Activated B cell treated with CpG ODN at 0.5 μM for 24 hours (primary cell): ENCODE measurements at regions not wholly inside any gene's neighbourhood (a gene's known extent, or its start where the extent isn't known, plus 50 kb on each side); places are given as distances from the start of the nearest gene placed in this dataset.

ENCODE experiments used
- ATAC-seq: fragments of 200-7000 bp; cut with Tn5 transposase; one replicate; pipeline ENCODE4 v1.10.0; 2021; ENCODE audit warnings: low read depth, mild to moderate bottlenecking, moderate library complexity
- CTCF ChIA-PET: fragments of 350-600 bp; sonication (Branson Sonifier 250); formaldehyde crosslinking; loops from one replicate; lab custom pipeline; 2021; ENCODE audit warnings: antibody characterized with exemption; lab: Charles Lee
- POLR2A ChIA-PET: fragments of 350-600 bp; sonication (Branson Sonifier 250); formaldehyde crosslinking; loops from one replicate; lab custom pipeline; 2021; ENCODE audit warnings: antibody characterized with exemption; lab: Charles Lee
- DNase-seq: peaks from one replicate; pipeline ENCODE4 v3.0.0; 2022
- H3K27ac Mint-ChIP-seq: one replicate; pipeline ENCODE4 v1.8.0; 2020; ENCODE audit warnings: mixed read lengths
- H3K27me3 Mint-ChIP-seq: one replicate; pipeline ENCODE4 v1.8.0; 2021; ENCODE audit warnings: mixed read lengths
- H3K36me3 Mint-ChIP-seq: one replicate; pipeline ENCODE4 v1.8.0; 2021; ENCODE audit warnings: low read depth, mixed read lengths
- H3K4me1 Mint-ChIP-seq: one replicate; pipeline ENCODE4 v1.8.0; 2021; ENCODE audit warnings: mixed read lengths
- H3K4me3 Mint-ChIP-seq: one replicate; pipeline ENCODE4 v1.8.0; 2020; ENCODE audit warnings: mild to moderate bottlenecking, mixed read lengths
- H3K9me3 Mint-ChIP-seq: one replicate; pipeline ENCODE4 v1.8.0; 2020; ENCODE audit warnings: mixed read lengths
- intact Hi-C: fragments of 100-400 bp; cut with micrococcal nuclease; formaldehyde crosslinking; loops from one replicate; pipeline ENCODE4 v1.15.1; 2024
- TF ChIP-seq, protein P1 (sequence below): fragments of 200-600 bp; IDR thresholded peaks from one replicate; pipeline ENCODE4 v1.8.0; 2022; ENCODE audit warnings: antibody characterized with exemption, mild to moderate bottlenecking

DNA sequence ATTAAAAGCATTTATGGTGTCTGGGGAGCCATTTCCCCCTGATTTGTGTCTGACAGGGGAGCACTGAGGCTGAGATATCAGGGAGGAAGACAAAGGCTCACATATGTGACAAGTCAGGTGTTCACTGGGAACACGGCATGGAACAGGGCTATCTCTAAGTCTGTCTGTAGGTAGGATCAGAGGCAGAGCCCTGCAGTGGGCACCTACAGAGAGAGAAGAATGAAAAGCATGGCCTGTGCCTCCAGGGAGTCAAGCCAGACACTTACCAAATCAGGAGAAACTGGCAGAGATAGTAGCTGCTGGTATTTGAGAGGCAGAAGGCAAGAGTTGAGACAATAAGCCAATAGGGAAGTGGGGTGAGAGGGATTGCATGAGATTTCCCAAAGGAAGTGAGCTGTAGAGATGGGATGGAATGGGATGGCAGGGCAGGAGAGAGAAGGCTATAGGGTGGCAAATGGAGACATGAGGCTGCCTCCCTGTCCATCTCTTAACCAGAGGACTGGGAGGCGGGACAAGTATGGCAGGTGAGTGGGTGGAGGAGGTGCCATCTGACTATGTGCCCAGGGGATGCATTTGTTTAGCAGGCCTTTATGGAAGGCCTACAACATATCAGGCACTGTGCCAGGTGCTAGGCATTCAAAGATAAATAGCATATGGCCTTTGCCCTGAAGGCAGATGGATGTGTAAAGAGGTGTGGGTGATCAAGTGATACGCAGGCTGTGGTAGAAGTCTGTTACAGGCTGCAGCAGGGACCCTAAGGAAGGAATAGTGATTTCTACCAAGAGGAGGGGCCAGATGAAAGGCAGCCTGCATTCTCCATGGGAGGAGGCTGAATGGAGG lies 136.2 kb upstream of the IPO9 start:
- ChIA-PET POLR2A (no interaction called here), CTCF (interaction anchor here (1.3 kb wide), 1 partner anchor 17 kb away, joined by 4 read pairs; no protein-coding TSS in a partner anchor)
- Mint-ChIP-seq H3K4me3 (no peak overlapping the region), H3K4me1 (no peaks in the 10 kb centered on the region), H3K27ac (no peak overlapping the region), H3K9me3 (no peaks in the 10 kb centered on the region), H3K36me3 (no peaks in the 10 kb centered on the region), H3K27me3 (peaks cover 8% of the 10 kb centered on the region)
- intact Hi-C loops, result no loop called here
- no peak for ATAC-seq
- no peak for DNase-seq
- TF ChIP-seq, protein P1, sequence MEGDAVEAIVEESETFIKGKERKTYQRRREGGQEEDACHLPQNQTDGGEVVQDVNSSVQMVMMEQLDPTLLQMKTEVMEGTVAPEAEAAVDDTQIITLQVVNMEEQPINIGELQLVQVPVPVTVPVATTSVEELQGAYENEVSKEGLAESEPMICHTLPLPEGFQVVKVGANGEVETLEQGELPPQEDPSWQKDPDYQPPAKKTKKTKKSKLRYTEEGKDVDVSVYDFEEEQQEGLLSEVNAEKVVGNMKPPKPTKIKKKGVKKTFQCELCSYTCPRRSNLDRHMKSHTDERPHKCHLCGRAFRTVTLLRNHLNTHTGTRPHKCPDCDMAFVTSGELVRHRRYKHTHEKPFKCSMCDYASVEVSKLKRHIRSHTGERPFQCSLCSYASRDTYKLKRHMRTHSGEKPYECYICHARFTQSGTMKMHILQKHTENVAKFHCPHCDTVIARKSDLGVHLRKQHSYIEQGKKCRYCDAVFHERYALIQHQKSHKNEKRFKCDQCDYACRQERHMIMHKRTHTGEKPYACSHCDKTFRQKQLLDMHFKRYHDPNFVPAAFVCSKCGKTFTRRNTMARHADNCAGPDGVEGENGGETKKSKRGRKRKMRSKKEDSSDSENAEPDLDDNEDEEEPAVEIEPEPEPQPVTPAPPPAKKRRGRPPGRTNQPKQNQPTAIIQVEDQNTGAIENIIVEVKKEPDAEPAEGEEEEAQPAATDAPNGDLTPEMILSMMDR, result no peak

DNA sequence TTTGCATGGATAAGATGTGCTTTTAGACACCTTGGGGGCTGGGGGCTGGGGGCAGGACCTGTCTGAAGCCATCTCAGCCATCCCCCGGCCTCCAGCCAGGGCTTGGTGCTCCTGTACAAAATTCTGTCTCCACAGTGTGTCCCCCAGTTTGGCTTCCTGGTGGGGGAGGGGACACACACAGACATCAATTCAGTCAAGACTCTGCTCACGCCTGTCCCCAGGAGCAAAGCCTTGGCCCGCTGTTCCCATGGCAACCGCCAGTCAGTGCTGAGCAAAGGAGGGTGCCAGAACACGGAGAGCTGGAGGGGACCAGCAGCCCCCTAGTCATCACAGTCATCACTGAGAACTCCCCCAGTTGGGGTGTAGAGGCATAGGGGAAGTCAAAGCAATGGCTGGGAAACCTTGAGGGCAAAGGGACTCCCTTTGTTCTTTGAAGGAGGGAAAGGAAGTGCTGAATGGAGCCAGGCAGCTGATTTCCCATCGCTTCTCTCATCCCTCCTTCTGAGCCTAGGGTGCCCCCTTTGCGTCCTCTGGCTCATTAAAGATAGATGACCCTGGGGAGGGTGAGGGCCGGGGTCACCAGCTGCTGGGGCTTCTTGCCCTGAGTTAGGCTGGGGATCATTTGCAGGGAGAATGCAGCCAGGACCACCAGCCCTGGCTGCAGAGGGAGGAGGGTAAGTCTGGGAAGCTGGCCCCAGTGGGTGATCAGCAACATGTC lies 134.9 kb upstream of the IPO9 start:
- no peak for ATAC-seq
- Mint-ChIP-seq H3K4me1 (no peaks in the 10 kb centered on the region), H3K36me3 (no peaks in the 10 kb centered on the region), H3K27ac (no peak overlapping the region), H3K4me3 (no peak overlapping the region), H3K9me3 (no peaks in the 10 kb centered on the region), H3K27me3 (peaks cover 8% of the 10 kb centered on the region)
- no peak for DNase-seq
- POLR2A ChIA-PET, result no interaction called here
- CTCF ChIA-PET, result interaction anchor here (1.3 kb wide), 1 partner anchor 16 kb away, joined by 4 read pairs; no protein-coding TSS in a partner anchor
- intact Hi-C loops, result no loop called here
- TF ChIP-seq, protein P1, result no peak

DNA sequence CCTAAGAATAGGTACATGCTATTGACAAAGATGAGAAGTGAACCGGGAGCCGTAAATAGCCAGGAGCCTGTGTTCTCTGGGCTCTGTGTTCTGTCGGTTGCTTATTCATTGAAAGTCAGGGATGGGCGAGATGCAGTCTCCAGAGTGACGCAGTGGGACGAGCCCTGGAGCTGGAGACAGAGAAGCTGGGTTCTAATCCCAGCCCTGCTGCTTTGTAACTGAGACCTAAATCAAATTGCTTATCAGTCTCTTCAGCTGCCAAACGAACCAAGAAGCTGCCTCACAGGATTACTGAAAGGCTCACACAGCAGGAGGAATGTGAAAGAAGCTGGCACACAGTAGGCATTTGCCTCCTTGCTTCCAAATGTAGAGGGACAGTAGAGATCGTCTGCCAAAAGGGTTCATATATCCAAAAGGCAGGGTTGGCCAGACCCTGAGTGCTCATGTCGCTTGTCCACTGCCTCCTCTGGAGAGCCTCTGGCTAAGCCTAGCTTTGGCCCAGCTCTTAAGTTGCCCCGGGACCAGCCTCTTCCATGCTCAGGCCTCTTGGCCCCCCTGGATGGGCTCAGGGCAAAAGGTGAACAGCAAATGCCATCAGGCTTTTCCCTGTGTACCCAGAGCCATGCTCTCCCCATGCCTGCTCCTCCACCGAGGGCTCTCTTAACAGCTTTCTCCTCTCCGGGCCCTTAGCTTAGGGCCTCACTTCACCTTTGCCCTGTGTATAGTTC lies 134.2 kb upstream of the IPO9 start:
- ChIA-PET CTCF (no interaction called here), POLR2A (no interaction called here)
- DNase-seq (no peak), ATAC-seq (no peak)
- H3K27me3 Mint-ChIP-seq, result peaks cover 8% of the 10 kb centered on the region
- H3K36me3 Mint-ChIP-seq, result no peaks in the 10 kb centered on the region
- H3K27ac Mint-ChIP-seq, result no peak overlapping the region
- intact Hi-C loops, result no loop called here
- no peaks in the 10 kb centered on the region for H3K9me3 Mint-ChIP-seq
- TF ChIP-seq, protein P1, result no peak
- no peaks in the 10 kb centered on the region for H3K4me1 Mint-ChIP-seq
- no peak overlapping the region for H3K4me3 Mint-ChIP-seq

DNA sequence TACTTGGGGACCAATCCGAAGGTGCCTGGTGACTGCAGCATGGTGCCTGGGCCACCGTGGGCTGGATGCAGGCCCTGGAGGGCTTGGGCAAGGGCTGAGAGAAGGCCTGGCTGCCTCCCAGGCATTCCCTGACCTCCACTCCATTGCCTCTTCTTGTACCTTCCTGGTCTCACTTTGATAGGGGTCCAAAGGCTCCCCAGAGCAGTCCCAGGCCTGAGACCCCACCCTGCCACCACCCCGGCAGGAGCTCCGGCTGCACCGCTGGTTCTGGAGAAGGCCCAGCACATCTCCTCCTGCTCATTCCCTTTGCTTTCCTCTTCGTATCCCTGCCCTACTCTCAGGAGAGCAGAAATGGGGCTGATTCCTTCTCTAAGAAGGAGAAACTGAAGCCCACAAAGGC lies 133.3 kb upstream of the IPO9 start:
- Mint-ChIP-seq H3K27ac (no peak overlapping the region), H3K9me3 (no peaks in the 10 kb centered on the region), H3K36me3 (no peaks in the 10 kb centered on the region), H3K27me3 (peaks cover 8% of the 10 kb centered on the region), H3K4me3 (no peak overlapping the region), H3K4me1 (no peaks in the 10 kb centered on the region)
- ATAC-seq (no peak), DNase-seq (no peak)
- ChIA-PET POLR2A (no interaction called here), CTCF (no interaction called here)
- TF ChIP-seq, protein P1, result no peak
- intact Hi-C loops, result no loop called here
